ENCODE measurements at regions not wholly inside any gene's neighbourhood (a gene's known extent, or its start where the extent isn't known, plus 50 kb on each side); places are given as distances from the start of the nearest gene placed in this dataset.

GRCh38 chr19:32195706-32196610 lies 149.5 kb upstream of the ZNF507 start:
- DNase-seq = no peak

- no peak for DNase-seq
Observed at GRCh38 chr19:32196690-32197420, 148.6 kb upstream of the ZNF507 start.

GRCh38 chr19:32197896-32198882 lies 147.2 kb upstream of the ZNF507 start:
- no peak for DNase-seq

- DNase-seq = no peak
Observed at GRCh38 chr19:32199501-32200040, 145.8 kb upstream of the ZNF507 start.

- no peak for DNase-seq
Observed at GRCh38 chr19:32200312-32201038, 144.9 kb upstream of the ZNF507 start.

- no peak for DNase-seq
Observed at GRCh38 chr19:32201211-32201610, 144.2 kb upstream of the ZNF507 start.

- DNase-seq = no peak
Observed at GRCh38 chr19:32201636-32202051, 143.8 kb upstream of the ZNF507 start.

- DNase-seq = no peak
Observed at GRCh38 chr19:32202244-32202643, 143.2 kb upstream of the ZNF507 start.

GRCh38 chr19:32203161-32203560 lies 142.2 kb upstream of the ZNF507 start:
- DNase-seq = no peak

- no peak for DNase-seq
Observed at GRCh38 chr19:32206065-32206464, 139.3 kb upstream of the ZNF507 start.

GRCh38 chr19:32208060-32208459 lies 137.3 kb upstream of the ZNF507 start:
- DNase-seq = no peak

GRCh38 chr19:32219392-32219791 lies 126.0 kb upstream of the ZNF507 start:
- DNase-seq = no peak

GRCh38 chr19:32219881-32220472 lies 125.4 kb upstream of the ZNF507 start:
- no peak for DNase-seq

- DNase-seq = no peak
Observed at GRCh38 chr19:32220951-32221350, 124.5 kb upstream of the ZNF507 start.

GRCh38 chr19:32222556-32222955 lies 122.9 kb upstream of the ZNF507 start:
- no peak for DNase-seq

GRCh38 chr19:32223106-32223505 lies 122.3 kb upstream of the ZNF507 start:
- DNase-seq = no peak

GRCh38 chr19:32223595-32224370 lies 121.6 kb upstream of the ZNF507 start:
- no peak for DNase-seq

GRCh38 chr19:32224371-32225244 lies 120.8 kb upstream of the ZNF507 start:
- DNase-seq = peak; percentile 55

GRCh38 chr19:32227561-32228165 lies 117.7 kb upstream of the ZNF507 start:
- no peak for DNase-seq
